ENCODE measurements at regions not wholly inside any gene's neighbourhood (a gene's known extent, or its start where the extent isn't known, plus 50 kb on each side); places are given as distances from the start of the nearest gene placed in this dataset.

DNA sequence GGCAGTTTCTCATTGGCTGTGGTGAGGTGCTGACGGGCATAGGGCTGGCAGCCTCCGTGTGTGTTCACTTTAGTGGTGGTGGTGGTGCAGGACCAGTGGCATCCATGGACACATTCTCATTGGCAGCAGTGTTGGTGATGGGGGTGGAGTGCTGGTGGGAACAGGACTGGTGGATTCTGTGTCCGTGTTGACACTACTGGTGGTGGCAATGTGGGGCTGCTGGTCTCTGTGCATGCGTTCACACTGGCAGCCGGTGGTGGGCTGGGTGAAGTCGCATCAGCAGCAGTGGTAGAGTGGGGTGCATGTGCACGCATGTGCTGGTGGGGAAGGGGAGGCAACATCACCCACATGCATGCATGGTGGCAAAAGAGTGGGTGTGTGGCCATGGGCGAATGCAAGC lies 1471.4 kb upstream of the PCDH20 start:
- no peak overlapping the region for H3K4me3 ChIP-seq (ENCODE audit: low read depth, low read length)
- TF ChIP-seq, protein P1, sequence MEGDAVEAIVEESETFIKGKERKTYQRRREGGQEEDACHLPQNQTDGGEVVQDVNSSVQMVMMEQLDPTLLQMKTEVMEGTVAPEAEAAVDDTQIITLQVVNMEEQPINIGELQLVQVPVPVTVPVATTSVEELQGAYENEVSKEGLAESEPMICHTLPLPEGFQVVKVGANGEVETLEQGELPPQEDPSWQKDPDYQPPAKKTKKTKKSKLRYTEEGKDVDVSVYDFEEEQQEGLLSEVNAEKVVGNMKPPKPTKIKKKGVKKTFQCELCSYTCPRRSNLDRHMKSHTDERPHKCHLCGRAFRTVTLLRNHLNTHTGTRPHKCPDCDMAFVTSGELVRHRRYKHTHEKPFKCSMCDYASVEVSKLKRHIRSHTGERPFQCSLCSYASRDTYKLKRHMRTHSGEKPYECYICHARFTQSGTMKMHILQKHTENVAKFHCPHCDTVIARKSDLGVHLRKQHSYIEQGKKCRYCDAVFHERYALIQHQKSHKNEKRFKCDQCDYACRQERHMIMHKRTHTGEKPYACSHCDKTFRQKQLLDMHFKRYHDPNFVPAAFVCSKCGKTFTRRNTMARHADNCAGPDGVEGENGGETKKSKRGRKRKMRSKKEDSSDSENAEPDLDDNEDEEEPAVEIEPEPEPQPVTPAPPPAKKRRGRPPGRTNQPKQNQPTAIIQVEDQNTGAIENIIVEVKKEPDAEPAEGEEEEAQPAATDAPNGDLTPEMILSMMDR (IDR thresholded peaks at IDR 0.05; ENCODE audit: borderline replicate concordance, insufficient read depth, low read depth, low read length), result no peak

DNA sequence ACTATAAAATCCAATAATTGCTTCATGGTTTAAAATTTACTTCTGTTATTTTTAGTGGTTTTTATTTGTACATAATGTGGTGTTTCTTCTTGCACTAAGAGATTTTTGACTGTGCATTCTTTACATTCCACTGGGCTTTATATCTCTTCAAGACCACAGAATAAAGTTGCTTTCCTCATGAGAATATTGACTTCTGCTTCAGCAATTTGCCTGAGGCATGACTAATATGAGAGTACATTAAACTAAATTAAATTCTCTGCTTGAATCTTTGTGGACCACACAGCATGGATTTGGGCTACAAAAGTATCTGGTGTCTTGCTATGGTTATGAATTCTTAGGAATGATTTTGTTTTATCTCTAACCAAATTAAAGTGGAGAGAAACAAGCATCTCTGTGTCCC lies 1463.4 kb upstream of the PCDH20 start:
- TF ChIP-seq, protein P1 (IDR thresholded peaks at IDR 0.05; ENCODE audit: borderline replicate concordance, insufficient read depth, low read depth, low read length), result no peak
- no peak overlapping the region for H3K4me3 ChIP-seq (ENCODE audit: low read depth, low read length)

DNA sequence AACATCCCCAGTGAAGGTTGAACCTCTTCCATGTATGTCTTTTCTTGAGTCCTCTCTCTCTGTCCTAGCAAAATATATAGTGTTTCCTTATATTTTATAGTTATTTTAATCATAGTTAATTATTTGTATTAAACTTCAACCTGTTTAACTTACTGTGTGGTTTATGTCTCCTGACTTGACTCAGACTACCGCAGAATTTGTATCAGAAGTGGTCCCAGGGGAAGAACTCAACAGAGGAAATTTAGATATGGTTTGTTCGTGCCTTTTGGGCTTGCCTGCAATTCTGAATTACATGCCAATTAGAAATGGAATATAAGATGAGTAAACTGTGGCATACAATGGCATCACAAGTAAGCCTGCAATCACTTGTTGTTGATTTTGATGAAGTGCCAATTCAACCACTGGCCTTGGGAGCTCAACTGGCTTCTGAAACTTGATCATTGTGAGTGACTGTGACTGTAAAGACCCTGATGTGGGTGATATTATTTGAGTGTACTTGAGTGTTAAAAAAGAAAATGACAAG lies 1459.5 kb upstream of the PCDH20 start:
- TF ChIP-seq, protein P1 (IDR thresholded peaks at IDR 0.05; ENCODE audit: borderline replicate concordance, insufficient read depth, low read depth, low read length), result no peak
- H3K4me3 ChIP-seq (ENCODE audit: low read depth, low read length), result no peak overlapping the region

DNA sequence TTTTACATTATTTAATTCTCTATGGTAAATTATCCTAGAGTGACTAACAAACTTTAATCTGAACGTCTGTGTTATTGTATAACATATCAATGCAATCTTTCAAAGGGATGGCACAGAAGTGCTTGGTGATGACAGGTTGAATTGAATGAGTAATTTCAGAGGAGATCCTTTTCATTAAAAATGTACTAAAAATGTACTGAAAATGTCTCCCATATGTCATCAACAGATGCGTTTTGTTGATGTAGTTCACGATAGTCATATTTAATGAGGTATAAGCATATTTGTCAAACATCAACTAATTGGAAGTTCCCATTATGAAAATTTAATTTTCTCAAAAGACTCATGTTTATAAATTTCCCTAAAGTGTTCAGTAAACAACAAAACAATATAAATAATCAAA lies 1434.7 kb upstream of the PCDH20 start:
- TF ChIP-seq, protein P1 (IDR thresholded peaks at IDR 0.05; ENCODE audit: borderline replicate concordance, insufficient read depth, low read depth, low read length), result no peak
- H3K4me3 ChIP-seq (ENCODE audit: low read depth, low read length), result no peak overlapping the region

DNA sequence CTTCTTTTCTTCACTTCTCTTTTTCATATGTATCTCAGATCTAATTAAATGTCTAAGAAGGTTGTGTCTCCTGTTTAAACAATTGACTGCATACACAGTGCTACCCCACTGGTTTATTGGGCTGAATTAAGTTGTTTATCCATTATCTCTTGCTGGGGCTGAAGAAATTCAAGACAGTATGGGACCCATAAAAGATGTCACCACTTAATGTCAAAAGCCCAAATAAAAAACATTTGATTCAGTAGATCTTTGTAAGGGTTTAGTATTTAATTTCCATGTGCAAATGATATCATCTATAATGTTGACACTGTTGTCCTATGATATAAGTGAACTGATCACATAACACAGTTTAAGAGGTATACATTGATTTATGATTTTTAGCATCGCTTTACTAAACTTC lies 1431.9 kb upstream of the PCDH20 start:
- TF ChIP-seq, protein P1 (IDR thresholded peaks at IDR 0.05; ENCODE audit: borderline replicate concordance, insufficient read depth, low read depth, low read length), result no peak
- H3K4me3 ChIP-seq (ENCODE audit: low read depth, low read length), result no peak overlapping the region

DNA sequence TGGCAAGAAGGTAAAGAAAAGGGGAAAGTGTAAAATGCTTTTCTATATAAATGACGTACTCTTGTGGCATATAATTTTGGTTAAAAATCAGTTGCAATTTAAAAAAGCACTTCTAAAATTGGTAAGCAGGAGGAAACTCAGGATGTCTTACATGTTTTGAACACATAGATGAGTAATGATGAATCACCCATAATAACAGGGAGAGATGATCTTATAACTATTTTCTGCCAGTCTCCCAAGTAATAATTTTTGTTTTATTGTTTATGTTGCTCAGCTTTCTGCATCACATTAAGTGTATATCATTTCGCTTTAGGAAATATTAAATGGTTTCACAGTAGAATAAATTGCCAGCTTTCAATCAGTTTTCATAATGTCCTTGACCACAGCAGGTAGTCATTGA lies 1430.7 kb upstream of the PCDH20 start:
- H3K4me3 ChIP-seq (ENCODE audit: low read depth, low read length), result no peak overlapping the region

DNA sequence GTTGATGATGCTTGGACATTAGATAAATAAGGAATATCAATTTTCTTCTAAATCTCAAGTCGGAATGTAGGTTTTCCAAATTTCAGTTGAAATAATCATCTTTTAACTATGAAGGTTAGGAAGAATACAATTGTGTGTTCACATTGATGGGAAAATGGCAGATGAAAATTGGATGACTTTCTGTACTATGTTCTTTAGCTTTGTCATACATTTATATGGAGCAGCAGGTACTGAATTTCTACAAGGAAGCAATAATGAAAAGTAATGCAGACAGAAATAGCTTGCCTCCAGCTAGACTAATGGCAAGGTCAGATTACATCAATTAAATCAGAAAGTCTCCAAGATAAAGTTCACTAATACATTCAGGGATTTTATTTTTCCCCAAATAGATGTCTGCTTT lies 1423.7 kb upstream of the PCDH20 start:
- no peak overlapping the region for H3K4me3 ChIP-seq (ENCODE audit: low read depth, low read length)
- TF ChIP-seq, protein P1 (IDR thresholded peaks at IDR 0.05; ENCODE audit: borderline replicate concordance, insufficient read depth, low read depth, low read length), result no peak

More for the DNA sequence above, 1430.7 kb upstream of the PCDH20 start:
- TF ChIP-seq, protein P1 (IDR thresholded peaks at IDR 0.05; ENCODE audit: borderline replicate concordance, insufficient read depth, low read depth, low read length), result no peak
